Skeletal muscle tissue (tissue), 3 donors: ENCODE measurements at regions not wholly inside any gene's neighbourhood (a gene's known extent, or its start where the extent isn't known, plus 50 kb on each side); places are given as distances from the start of the nearest gene placed in this dataset.

Experiments
- H3K27ac ChIP-seq: one replicate; pipeline ENCODE4 v1.7.0; 2013; ENCODE audit warnings: mild to moderate bottlenecking, low read depth, low read length, inconsistent platforms
- H3K27me3 ChIP-seq, 3 donors: one replicate each; pipeline ENCODE4 v1.7.0; 2013; ENCODE audit warnings: low read length in 3 of 3; ENCODE audit not compliant: control insufficient read depth in 3 of 3, insufficient read depth in 3 of 3
- H3K36me3 ChIP-seq, 3 donors: one replicate each; pipeline ENCODE4 v1.7.0; 2013; ENCODE audit warnings: low read length in 3 of 3; ENCODE audit not compliant: control insufficient read depth in 3 of 3, insufficient read depth in 3 of 3
- H3K4me1 ChIP-seq, 3 donors: one replicate each; pipeline ENCODE4 v1.7.0; 2013; ENCODE audit warnings: low read length in 3 of 3, mild to moderate bottlenecking in 3 of 3; ENCODE audit not compliant: control insufficient read depth in 3 of 3, insufficient read depth in 3 of 3
- H3K4me3 ChIP-seq, 3 donors: one replicate each; pipeline ENCODE4 v1.7.0; 2013; ENCODE audit warnings: low read length in 3 of 3
- H3K9ac ChIP-seq, 3 donors: one replicate each; pipeline ENCODE4 v1.7.0; 2013; ENCODE audit warnings: low read length in 3 of 3, mild to moderate bottlenecking in 3 of 3, moderate library complexity in 2 of 3, low read depth in 1 of 3
- H3K9me3 ChIP-seq, 3 donors: one replicate each; pipeline ENCODE4 v1.7.0; 2013; ENCODE audit warnings: low read length in 3 of 3; ENCODE audit not compliant: control insufficient read depth in 3 of 3
- donor health status: Osteomylitis.

DNA sequence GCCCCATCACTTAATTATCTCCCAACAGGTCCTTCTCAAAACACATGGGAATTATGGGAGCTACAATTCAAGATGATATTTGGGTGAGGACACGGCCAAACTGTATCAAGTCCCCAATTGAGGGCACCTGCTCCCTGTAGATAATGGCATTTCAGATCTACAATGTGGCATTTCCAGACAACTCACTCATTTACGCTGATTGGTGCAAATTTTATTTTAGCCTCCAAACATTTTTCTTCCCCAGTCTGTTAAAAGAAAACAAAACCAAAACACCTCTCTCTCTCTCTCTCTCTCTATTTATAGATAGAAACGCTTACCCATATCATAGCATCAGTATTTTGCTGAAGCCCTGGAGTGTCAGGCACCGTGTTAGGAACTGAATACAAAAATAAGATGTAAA lies 148.7 kb upstream of the KLF6 start:
- peaks cover 3 to 12% (median 4%) of the 10 kb centered on the region in 3 donors for H3K4me1 ChIP-seq

DNA sequence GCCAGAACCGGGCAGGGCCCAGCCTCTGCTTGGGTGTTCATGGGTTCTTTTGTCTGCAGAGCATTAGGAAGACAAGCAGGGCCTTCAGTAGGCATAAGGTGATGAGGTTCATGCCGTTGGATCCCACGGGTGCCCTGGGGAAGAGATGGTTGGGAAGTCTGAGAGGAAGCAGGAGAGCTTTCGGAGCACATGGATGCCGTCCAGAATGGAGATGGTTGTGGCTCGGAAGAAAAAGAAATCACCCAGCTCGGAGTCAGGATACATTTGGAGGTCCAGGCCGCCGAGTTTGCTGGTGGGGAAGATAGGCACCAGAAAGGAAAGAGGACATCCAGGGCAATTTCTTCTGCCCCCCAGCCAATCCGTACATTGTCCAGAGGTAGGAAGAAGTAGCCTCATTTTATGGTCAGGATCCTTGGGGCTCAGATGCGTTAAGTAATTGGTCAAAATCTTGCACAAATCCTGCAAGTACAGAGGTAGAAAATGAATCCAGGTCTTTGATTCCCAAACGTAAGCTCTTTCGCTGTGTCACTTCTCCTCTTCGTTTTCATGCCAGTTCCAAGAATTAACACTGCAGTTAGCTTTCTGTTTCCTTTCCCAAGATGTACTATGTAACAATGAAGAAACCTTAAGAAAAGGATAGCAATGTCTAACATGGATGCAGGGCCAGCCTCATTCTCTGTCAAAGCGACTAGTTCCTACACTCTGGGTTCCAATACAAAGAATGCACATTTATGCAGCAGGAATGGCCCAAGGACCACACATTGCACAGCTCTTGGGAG lies 147.8 kb upstream of the KLF6 start:
- no peaks in the 10 kb centered on the region for H3K36me3 ChIP-seq
- no peaks in the 10 kb centered on the region for H3K9me3 ChIP-seq
- H3K27ac ChIP-seq: no peak overlapping the region
- H3K9ac ChIP-seq: no peak overlapping the region
- no peaks in the 10 kb centered on the region for H3K27me3 ChIP-seq
- H3K4me3 ChIP-seq: no peak overlapping the region
- H3K4me1 ChIP-seq: peaks cover 3 to 12% (median 4%) of the 10 kb centered on the region in 3 donors

More for the DNA sequence above, 148.7 kb upstream of the KLF6 start:
- H3K9me3 ChIP-seq: no peaks in the 10 kb centered on the region
- H3K36me3 ChIP-seq: no peaks in the 10 kb centered on the region
- no peak overlapping the region for H3K27ac ChIP-seq
- no peak overlapping the region for H3K4me3 ChIP-seq
- no peaks in the 10 kb centered on the region for H3K27me3 ChIP-seq
- no peak overlapping the region for H3K9ac ChIP-seq

DNA sequence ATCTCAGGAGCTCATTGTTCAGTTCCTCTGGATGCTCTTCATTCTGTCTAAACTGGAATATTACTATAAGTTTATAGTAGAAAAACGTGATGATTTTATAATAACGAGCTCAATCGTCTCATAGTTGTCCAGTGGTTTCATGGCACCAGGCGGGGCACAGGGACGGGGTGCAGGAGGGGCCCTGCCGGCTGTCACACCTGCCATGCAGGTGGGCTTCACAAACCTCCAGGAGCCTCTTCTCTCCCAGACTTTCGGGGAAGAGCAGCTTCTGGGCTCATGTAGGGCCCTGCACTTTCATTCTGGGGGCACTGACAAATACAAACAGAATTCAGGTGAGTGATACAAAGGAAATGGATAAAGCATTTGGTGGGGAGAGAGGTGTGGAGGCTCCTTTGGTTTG lies 146.9 kb upstream of the KLF6 start:
- H3K27ac ChIP-seq: no peak overlapping the region
- H3K9ac ChIP-seq: no peak overlapping the region
- peaks cover 3 to 12% (median 4%) of the 10 kb centered on the region in 3 donors for H3K4me1 ChIP-seq

DNA sequence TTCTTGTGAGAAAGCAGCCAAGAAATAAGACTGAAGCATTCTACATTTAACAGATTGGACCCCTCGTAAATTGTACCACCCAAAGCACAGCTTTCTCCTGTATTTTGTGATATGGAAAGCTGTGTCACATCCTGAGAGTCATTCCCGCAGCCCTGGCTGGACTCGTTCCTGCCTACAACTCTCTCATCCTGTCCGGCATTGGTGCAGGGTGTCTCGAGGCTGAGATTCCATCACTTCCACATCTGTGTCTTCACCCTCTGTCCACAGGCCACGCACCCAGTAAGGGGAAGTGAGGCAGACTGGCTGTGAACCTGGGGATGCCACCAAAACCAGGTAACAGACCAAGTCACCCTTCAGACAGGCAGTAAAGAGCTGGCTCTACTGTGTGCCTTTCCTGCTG lies 146.2 kb upstream of the KLF6 start:
- no peak overlapping the region for H3K27ac ChIP-seq
- H3K27me3 ChIP-seq: no peaks in the 10 kb centered on the region
- H3K4me3 ChIP-seq: no peak overlapping the region
- H3K9ac ChIP-seq: no peak overlapping the region
- H3K4me1 ChIP-seq: peaks cover 1 to 11% (median 2%) of the 10 kb centered on the region in 3 donors
- H3K9me3 ChIP-seq: no peaks in the 10 kb centered on the region
- H3K36me3 ChIP-seq: no peaks in the 10 kb centered on the region

More for the DNA sequence above, 146.9 kb upstream of the KLF6 start:
- no peak overlapping the region for H3K4me3 ChIP-seq
- no peaks in the 10 kb centered on the region for H3K9me3 ChIP-seq
- H3K27me3 ChIP-seq: no peaks in the 10 kb centered on the region
- H3K36me3 ChIP-seq: no peaks in the 10 kb centered on the region

DNA sequence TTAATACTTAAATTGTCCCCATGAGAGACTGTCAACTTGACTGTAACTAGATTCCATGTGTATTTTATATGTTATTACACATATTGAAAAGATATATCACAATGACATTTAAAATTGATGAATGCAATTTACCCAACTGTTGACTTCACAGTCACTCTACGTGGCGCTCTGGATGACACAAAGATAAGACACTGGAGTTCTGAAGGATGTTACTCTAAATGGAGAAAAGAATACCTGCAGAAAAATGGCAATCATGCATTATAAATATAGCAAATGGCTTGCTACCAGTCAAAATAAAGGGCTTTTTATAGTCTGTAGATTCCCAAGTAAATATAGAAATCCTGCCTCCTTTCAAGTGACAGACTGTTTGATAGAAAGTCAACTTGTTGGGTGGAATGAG lies 143.6 kb upstream of the KLF6 start:
- Histone ChIP-seq H3K27ac (no peak overlapping the region), H3K9me3 (no peaks in the 10 kb centered on the region), H3K4me1 (no peaks in the 10 kb centered on the region)

DNA sequence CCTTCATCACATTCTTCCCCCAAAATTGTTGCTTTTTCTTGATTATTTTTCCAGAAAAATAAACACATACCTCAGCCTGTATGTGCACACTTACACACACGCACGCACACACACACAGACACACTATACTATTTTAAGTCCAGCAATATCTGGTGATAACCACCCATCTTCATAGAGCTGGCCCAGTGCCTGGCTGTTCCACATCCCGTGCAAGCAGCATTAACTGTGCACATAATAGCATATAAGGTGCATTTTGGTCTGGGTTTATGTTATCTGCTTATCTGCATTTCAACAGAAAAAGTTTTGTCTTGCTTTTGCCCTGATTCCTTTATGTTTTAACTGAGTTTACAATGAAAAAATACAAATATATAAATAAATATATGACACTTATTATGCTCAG lies 143.1 kb upstream of the KLF6 start:
- Histone ChIP-seq H3K27ac (no peak overlapping the region), H3K9me3 (no peaks in the 10 kb centered on the region)

More for the DNA sequence above, 143.6 kb upstream of the KLF6 start:
- no peak overlapping the region for H3K4me3 ChIP-seq
- no peaks in the 10 kb centered on the region for H3K36me3 ChIP-seq
- H3K27me3 ChIP-seq: no peaks in the 10 kb centered on the region
- no peak overlapping the region for H3K9ac ChIP-seq

DNA sequence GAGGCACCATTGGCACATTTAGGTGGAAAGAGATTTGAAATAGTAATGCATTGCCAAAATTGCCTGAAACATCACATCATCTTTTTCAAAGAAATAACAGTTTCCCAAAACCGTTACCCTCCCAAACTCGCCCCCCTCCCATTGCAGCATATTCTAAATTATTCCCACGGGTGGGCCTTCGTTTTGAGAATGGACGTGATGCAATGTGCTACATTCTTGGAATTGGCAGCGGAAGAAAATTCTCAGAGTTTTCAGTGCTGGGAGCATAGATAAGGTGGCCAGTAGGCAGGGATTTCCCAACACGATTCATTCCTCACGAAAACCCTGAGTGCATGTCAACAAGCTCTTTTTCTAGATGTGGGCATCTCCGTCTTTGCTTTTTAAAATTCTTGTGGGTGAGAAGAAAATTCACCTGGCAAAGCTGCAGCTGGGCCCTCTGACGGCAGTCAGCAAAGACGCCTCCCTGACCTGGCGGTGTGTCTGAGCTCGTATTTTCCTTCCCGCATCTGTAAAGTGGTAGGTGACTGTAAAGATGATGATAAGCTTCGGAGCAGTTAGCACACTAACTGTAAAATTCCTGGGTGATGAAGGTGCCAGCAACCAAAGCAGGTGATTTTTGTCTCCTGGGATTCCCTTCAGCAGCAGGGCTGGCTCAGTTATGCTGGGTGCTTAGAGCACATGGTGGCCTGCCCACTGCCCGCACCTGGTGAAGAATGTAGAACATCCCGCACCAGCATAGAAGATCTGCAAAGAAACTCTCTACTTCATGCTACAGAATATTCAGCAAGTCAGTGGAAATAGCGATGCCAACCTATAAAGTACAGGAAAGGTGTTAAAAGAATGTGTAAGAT lies 141.9 kb upstream of the KLF6 start:
- no peak overlapping the region for H3K9ac ChIP-seq
- H3K27me3 ChIP-seq: no peaks in the 10 kb centered on the region
- no peaks in the 10 kb centered on the region for H3K9me3 ChIP-seq
- no peaks in the 10 kb centered on the region for H3K36me3 ChIP-seq
- no peaks in the 10 kb centered on the region for H3K4me1 ChIP-seq
- no peak overlapping the region for H3K27ac ChIP-seq
- H3K4me3 ChIP-seq: no peak overlapping the region

More for the DNA sequence above, 143.1 kb upstream of the KLF6 start:
- H3K4me3 ChIP-seq: no peak overlapping the region
- no peaks in the 10 kb centered on the region for H3K27me3 ChIP-seq
- H3K9ac ChIP-seq: no peak overlapping the region
- no peaks in the 10 kb centered on the region for H3K4me1 ChIP-seq
- no peaks in the 10 kb centered on the region for H3K36me3 ChIP-seq

DNA sequence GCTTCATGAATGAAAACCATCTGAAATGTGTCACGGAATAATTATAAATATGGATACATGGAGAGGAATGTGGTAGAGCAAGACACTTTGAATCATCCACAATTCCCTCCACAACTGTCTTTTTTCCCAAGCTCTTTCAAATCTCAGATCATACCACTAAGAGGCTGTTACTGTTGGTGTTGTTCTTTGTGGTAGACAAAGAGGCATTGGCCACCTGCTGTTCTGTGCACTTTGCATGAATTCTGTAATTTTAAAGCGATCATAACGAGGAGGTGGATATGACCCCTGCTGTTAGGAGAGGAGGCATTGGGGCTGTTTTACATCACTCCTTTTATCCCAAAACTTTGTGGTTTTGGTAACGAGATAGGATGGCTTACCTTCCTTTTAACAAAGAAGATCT lies 141.2 kb upstream of the KLF6 start:
- H3K9ac ChIP-seq: no peak overlapping the region

DNA sequence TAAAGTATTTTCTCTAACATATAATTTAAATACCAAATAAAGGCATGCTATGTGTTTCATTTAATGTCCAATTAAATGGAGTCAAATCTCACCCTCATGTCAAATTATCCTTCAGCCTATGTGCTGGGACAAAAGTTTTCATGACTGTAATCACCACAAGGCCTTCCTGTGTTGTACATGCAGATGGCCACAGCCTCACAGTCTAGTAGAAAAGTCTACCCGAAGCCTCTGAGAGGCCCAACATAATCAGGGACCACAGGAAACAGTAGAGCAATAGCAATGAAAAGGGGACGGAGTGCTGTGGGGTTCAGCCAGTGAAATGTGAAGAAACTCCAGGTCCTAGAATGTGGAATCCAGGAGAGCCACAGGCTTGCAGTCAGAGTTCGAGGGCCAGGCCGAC lies 140.2 kb upstream of the KLF6 start:
- Histone ChIP-seq H3K9ac (no peak overlapping the region), H3K4me3 (no peak overlapping the region), H3K27me3 (no peaks in the 10 kb centered on the region), H3K9me3 (no peaks in the 10 kb centered on the region), H3K4me1 (no peaks in the 10 kb centered on the region), H3K36me3 (no peaks in the 10 kb centered on the region), H3K27ac (no peak overlapping the region)

More for the DNA sequence above, 141.2 kb upstream of the KLF6 start:
- no peaks in the 10 kb centered on the region for H3K4me1 ChIP-seq
- H3K27ac ChIP-seq: no peak overlapping the region
- no peaks in the 10 kb centered on the region for H3K27me3 ChIP-seq
- no peaks in the 10 kb centered on the region for H3K36me3 ChIP-seq
- H3K4me3 ChIP-seq: no peak overlapping the region
- H3K9me3 ChIP-seq: no peaks in the 10 kb centered on the region

DNA sequence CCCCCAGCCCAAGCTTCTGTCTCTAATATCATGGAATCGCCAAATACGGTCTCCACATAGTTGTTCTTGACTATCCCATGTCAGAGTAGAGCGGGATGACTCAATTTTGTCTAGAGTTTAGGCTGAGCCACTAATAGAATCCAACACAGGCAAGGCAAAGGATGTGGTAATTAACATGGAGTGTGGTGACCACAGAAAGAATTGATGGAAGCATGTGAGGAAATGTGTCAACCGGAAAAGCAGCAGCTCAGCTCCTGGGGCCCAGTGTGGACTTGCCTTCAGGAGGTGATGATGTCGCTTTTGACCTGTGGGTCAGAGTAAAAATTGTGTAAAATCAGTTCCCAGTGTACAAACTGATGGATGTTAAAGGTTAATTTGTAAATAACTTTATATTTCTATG lies 139.3 kb upstream of the KLF6 start:
- Histone ChIP-seq H3K27ac (no peak overlapping the region), H3K4me1 (peaks cover 0 to 4% (median 0%) of the 10 kb centered on the region in 3 donors), H3K9me3 (no peaks in the 10 kb centered on the region), H3K27me3 (no peaks in the 10 kb centered on the region), H3K9ac (no peak overlapping the region), H3K36me3 (no peaks in the 10 kb centered on the region), H3K4me3 (no peak overlapping the region)
